ENCODE measurements at regions not wholly inside any gene's neighbourhood (a gene's known extent, or its start where the extent isn't known, plus 50 kb on each side); places are given as distances from the start of the nearest gene placed in this dataset.
A peak's percentile ranks its signal among the peaks of the same experiment; 100 is the strongest.

GRCh38 chr16:77574867-77575624 lies 140.2 kb upstream of the ADAMTS18 start:
- no peak for DNase-seq (ENCODE audit: insufficient read length, low spot score, missing footprints)
- H3K79me2 ChIP-seq (ENCODE audit: insufficient read depth, low read length) = no peaks in the 10 kb centered on the region
- no peaks in the 10 kb centered on the region for H3K4me1 ChIP-seq (ENCODE audit: insufficient read depth, low read length)
- no peaks in the 10 kb centered on the region for H3K36me3 ChIP-seq (ENCODE audit: insufficient read depth, low read length)
- H3K27me3 ChIP-seq (ENCODE audit: insufficient read depth, low read length) = no peaks in the 10 kb centered on the region
- no peaks in the 10 kb centered on the region for H4K20me1 ChIP-seq (ENCODE audit: insufficient read depth, low read length)
- H3K27ac ChIP-seq (ENCODE audit: low read depth, low read length) = no peak overlapping the region
- no peak overlapping the region for H3K4me3 ChIP-seq (ENCODE audit: insufficient read depth, low read length)
- no peaks in the 10 kb centered on the region for H3K9me3 ChIP-seq (ENCODE audit: low read depth, low read length)
- TF ChIP-seq CTCF (IDR thresholded peaks at IDR 0.05; ENCODE audit: extremely low read depth, low read depth, low read length) = no peak
- H2AFZ ChIP-seq (ENCODE audit: low read length) = no peak overlapping the region
- H3K4me2 ChIP-seq (ENCODE audit: insufficient read depth, low read length) = no peak overlapping the region

DNA sequence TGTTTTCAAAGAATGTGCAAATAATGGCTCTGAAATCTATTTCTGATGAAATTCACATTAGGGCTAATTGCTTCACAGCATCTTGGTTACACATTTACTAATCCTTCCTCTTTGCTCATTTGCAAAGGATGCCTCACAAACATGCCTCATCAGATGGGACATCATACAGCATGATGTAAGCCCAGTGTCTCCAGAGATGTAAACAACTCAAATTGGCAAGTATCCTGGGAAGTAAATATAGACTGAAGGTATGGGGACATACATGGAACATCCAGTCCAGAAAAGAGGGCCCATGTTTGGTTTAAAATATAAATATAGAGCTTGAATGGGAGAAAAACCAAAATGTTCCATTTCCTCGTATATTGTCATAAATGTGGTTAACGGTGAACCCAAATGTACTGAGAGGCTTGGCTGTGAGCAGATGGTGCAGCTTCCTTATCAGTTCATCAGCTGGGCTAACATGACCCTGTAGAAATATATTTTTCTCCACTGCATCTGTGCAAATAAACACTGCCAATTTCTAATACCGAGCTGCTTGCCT lies 142.9 kb upstream of the NUDT7 start:
- Histone ChIP-seq H3K79me2 (ENCODE audit: insufficient read depth, low read length) (no peaks in the 10 kb centered on the region), H3K4me2 (ENCODE audit: insufficient read depth, low read length) (no peak overlapping the region), H4K20me1 (ENCODE audit: insufficient read depth, low read length) (no peaks in the 10 kb centered on the region), H3K4me3 (ENCODE audit: insufficient read depth, low read length) (no peak overlapping the region), H3K27me3 (ENCODE audit: insufficient read depth, low read length) (peaks cover 4% of the 10 kb centered on the region), H3K4me1 (ENCODE audit: insufficient read depth, low read length) (no peaks in the 10 kb centered on the region), H3K27ac (ENCODE audit: low read depth, low read length) (no peak overlapping the region), H2AFZ (ENCODE audit: low read length) (no peak overlapping the region), H3K36me3 (ENCODE audit: insufficient read depth, low read length) (no peaks in the 10 kb centered on the region), H3K9me3 (ENCODE audit: low read depth, low read length) (no peaks in the 10 kb centered on the region)
- DNase-seq (ENCODE audit: insufficient read length, low spot score, missing footprints) = no peak
- TF ChIP-seq CTCF (IDR thresholded peaks at IDR 0.05; ENCODE audit: extremely low read depth, low read depth, low read length) = no peak

DNA sequence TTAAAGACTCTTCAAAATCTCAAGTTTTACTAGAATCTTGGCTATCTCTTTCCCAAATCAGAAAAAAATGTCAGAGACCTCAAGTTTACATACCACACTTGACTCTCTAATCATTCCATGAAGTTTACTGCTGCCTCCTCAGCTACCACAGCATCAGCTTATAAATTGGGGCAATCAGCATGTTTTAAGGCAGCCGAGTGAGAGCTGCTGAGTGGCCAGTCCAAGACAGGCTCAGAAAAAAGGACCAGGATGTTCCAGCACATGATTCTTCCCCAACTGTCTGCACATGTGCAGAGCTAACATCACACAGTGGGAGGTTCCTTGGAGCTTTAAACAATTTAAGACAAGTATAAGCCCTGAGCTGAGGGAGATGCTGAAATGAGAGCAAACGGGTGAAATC lies 140.6 kb upstream of the NUDT7 start:
- Histone ChIP-seq H3K4me1 (ENCODE audit: insufficient read depth, low read length) (no peaks in the 10 kb centered on the region), H3K27ac (ENCODE audit: low read depth, low read length) (no peak overlapping the region), H3K4me2 (ENCODE audit: insufficient read depth, low read length) (no peak overlapping the region), H3K27me3 (ENCODE audit: insufficient read depth, low read length) (peaks cover 4% of the 10 kb centered on the region), H2AFZ (ENCODE audit: low read length) (no peak overlapping the region), H3K79me2 (ENCODE audit: insufficient read depth, low read length) (no peaks in the 10 kb centered on the region), H3K4me3 (ENCODE audit: insufficient read depth, low read length) (no peak overlapping the region), H4K20me1 (ENCODE audit: insufficient read depth, low read length) (no peaks in the 10 kb centered on the region), H3K36me3 (ENCODE audit: insufficient read depth, low read length) (no peaks in the 10 kb centered on the region), H3K9me3 (ENCODE audit: low read depth, low read length) (no peaks in the 10 kb centered on the region)
- no peak for DNase-seq (ENCODE audit: insufficient read length, low spot score, missing footprints)
- TF ChIP-seq CTCF (IDR thresholded peaks at IDR 0.05; ENCODE audit: extremely low read depth, low read depth, low read length) = no peak

GRCh38 chr16:77584205-77584859 lies 138.0 kb upstream of the NUDT7 start:
- H3K4me2 ChIP-seq (ENCODE audit: insufficient read depth, low read length) = no peak overlapping the region
- no peaks in the 10 kb centered on the region for H4K20me1 ChIP-seq (ENCODE audit: insufficient read depth, low read length)
- DNase-seq (ENCODE audit: insufficient read length, low spot score, missing footprints) = peak; percentile 90
- no peaks in the 10 kb centered on the region for H3K36me3 ChIP-seq (ENCODE audit: insufficient read depth, low read length)
- no peaks in the 10 kb centered on the region for H3K9me3 ChIP-seq (ENCODE audit: low read depth, low read length)
- no peak overlapping the region for H2AFZ ChIP-seq (ENCODE audit: low read length)
- peaks cover 4% of the 10 kb centered on the region for H3K27me3 ChIP-seq (ENCODE audit: insufficient read depth, low read length)
- TF ChIP-seq CTCF (IDR thresholded peaks at IDR 0.05; ENCODE audit: extremely low read depth, low read depth, low read length) = peak; percentile 83
- no peak overlapping the region for H3K4me3 ChIP-seq (ENCODE audit: insufficient read depth, low read length)
- H3K27ac ChIP-seq (ENCODE audit: low read depth, low read length) = no peak overlapping the region
- H3K4me1 ChIP-seq (ENCODE audit: insufficient read depth, low read length) = no peaks in the 10 kb centered on the region
- H3K79me2 ChIP-seq (ENCODE audit: insufficient read depth, low read length) = no peaks in the 10 kb centered on the region
